Large intestine (tissue), 3 donors: ENCODE measurements at regions not wholly inside any gene's neighbourhood (a gene's known extent, or its start where the extent isn't known, plus 50 kb on each side); places are given as distances from the start of the nearest gene placed in this dataset.

Experiments
- DNase-seq, 2 donors: peaks; one replicate each; pipeline versions ENCODE4 v3.0.0 to v3.0.0-alpha.2; 2013
- H3K27ac ChIP-seq: one replicate; pipeline ENCODE4 v1.5.1; 2013; ENCODE audit warnings: low read length
- H3K27me3 ChIP-seq: 2 replicates; pipeline ENCODE4 v1.6.1; 2013; ENCODE audit warnings: low read length; ENCODE audit not compliant: control insufficient read depth, insufficient read depth
- H3K36me3 ChIP-seq: 2 replicates; pipeline ENCODE4 v1.6.1; 2013; ENCODE audit warnings: low read length; ENCODE audit not compliant: control insufficient read depth, insufficient read depth
- H3K4me1 ChIP-seq: one replicate; pipeline ENCODE4 v1.6.1; 2013; ENCODE audit warnings: low read length; ENCODE audit not compliant: control insufficient read depth, insufficient read depth
- H3K4me3 ChIP-seq: one replicate; pipeline ENCODE4 v1.5.1; 2013; ENCODE audit warnings: low read length
- H3K9me3 ChIP-seq: one replicate; pipeline ENCODE4 v1.6.1; 2013; ENCODE audit warnings: mild to moderate bottlenecking, low read depth, low read length, moderate library complexity; ENCODE audit not compliant: control insufficient read depth
- WGBS: methylation state at CpG from one replicate; pipeline ENCODE4 v1.1.5; 2013; ENCODE audit warnings: low lambda C conversion rate; ENCODE audit not compliant: insufficient coverage; 5-methylcytosine and 5-hydroxymethylcytosine counted together

DNA sequence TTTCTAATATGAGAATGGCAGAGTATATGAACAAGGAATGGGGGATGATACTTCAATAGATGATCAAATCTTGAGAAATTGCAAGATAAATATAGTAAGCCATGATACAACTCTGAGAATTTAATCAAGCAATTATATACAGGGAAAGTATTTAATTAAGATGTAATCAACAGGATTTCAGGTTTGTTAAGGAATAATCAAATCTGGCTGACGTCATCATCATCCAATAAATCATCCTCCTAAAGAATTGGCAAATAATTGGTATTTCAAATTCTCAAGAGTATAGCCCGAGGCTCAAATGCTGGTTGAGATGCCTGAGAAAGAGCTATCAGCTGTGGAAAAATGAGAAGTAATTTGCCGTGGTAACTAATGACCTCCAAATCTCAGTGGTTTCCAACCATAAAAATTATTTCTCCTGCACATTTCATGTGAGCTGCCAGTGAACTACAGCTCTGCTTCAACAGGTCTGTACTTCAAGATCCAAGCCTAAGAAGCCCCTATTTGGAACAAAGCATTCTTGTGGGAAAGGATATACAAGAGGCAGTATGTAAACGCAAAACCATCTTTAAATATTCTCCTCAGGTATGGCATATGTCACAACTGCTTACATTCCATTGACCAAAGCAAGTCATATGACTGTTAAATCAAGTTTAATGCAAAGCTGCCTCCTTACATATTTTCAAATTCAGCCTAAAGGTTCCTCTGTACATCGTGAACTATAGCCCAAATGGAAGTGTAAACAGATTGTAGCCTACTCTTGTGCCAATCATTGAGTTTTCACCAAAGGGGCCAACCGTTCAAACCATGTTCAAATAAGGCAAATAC is 503.0 kb downstream of the KIF20B start:
- no peak overlapping the region for H3K27ac ChIP-seq
- no peaks in the 10 kb centered on the region for H3K4me1 ChIP-seq
- H3K27me3 ChIP-seq: no peaks in the 10 kb centered on the region
- H3K4me3 ChIP-seq: no peak overlapping the region
- no peak for DNase-seq
- H3K9me3 ChIP-seq: no peaks in the 10 kb centered on the region
- WGBS: 62% methylated on average over 3 of the region's 6 CpGs
- no peaks in the 10 kb centered on the region for H3K36me3 ChIP-seq

DNA sequence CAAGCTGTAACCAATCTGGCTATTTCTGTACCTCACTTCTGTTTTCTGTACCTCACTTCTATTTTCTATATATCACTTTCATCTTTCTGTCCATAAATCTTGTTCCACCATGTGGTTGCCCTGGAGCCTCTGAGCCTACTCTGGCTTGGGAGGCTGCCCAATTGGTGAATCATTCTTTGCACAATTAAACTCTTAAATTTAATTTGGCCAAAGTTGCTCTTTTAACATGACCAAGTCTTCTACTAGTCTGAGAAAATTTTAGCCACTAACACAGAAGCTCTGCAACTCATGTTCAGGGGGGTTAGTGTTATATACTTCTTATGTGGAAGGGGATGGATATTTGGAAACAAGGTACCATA is 503.5 kb downstream of the KIF20B start:
- H3K9me3 ChIP-seq: no peaks in the 10 kb centered on the region

DNA sequence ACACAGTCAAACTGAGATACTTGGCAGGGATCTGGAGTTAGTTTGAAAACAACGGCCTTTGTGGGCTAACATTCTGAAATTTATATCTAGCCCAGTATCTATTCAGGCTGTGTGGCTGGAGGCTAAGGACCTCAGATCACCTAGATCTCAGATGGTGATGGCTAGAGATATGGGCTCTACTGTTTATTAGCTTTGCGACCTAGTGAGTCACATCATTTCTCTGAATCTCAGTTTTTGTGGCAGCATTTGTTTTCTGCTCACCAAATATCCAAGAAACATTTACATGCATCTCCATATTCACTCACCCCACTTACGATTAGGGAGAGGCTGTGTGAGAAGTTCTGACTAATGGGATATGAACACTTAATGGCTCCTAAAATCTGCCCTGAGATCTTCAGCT is 503.9 kb downstream of the KIF20B start:
- Histone ChIP-seq H3K4me1 (no peaks in the 10 kb centered on the region), H3K27ac (no peak overlapping the region), H3K27me3 (no peaks in the 10 kb centered on the region), H3K36me3 (no peaks in the 10 kb centered on the region), H3K9me3 (no peaks in the 10 kb centered on the region), H3K4me3 (no peak overlapping the region)
- no peak for DNase-seq
- no CpG with 5 or more reads among the region's 3 CpGs for WGBS

More for the DNA sequence above, 503.5 kb downstream of the KIF20B start:
- Histone ChIP-seq H3K4me3 (no peak overlapping the region), H3K36me3 (no peaks in the 10 kb centered on the region), H3K4me1 (no peaks in the 10 kb centered on the region), H3K27me3 (no peaks in the 10 kb centered on the region), H3K27ac (no peak overlapping the region)
- no peak for DNase-seq

DNA sequence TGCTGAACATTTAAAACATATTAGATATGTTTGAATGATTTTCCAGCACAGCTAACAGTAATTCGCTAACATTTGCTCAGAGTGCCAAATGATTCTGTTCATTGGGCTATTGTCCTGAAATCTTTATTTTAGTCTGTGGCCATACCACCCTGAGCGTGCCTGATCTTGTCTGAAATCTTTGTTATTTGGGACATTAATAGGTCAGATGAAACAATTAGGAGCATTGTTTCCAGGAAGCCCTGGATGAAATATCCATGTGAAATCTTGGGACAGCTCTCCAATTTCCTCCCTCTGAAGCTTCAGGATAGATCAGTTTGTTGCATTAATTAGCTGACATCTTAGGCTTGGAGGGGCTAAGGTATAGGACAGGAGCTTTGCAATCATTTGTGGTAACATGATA is 512.0 kb downstream of the KIF20B start:
- WGBS: 100% methylated on average over 1 of the region's 2 CpGs
- no peaks in the 10 kb centered on the region for H3K27me3 ChIP-seq
- H3K36me3 ChIP-seq: no peaks in the 10 kb centered on the region
- H3K9me3 ChIP-seq: no peaks in the 10 kb centered on the region
- H3K4me3 ChIP-seq: no peak overlapping the region
- H3K4me1 ChIP-seq: no peaks in the 10 kb centered on the region
- H3K27ac ChIP-seq: no peak overlapping the region
- no peak for DNase-seq

DNA sequence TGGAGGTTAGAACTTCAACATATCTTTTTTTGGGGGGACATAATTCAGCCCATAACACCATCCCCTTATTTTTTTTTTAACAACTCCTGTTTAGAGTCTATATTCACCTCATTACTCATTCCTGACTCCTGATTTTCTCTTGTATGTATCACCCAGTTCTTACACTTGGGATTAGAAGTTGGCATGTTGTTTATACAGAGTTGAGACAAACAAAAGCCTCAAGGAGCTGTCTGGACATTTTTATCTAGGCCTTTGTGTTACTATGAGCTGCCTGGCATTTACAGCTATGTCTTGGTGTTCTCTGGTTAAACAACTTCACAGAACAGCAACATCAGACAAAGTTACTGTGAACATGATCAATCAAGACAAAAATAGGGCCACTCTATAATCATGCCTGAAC is 517.5 kb downstream of the KIF20B start:
- no peaks in the 10 kb centered on the region for H3K4me1 ChIP-seq
- H3K9me3 ChIP-seq: no peaks in the 10 kb centered on the region
- no peaks in the 10 kb centered on the region for H3K36me3 ChIP-seq
- DNase-seq: no peak
- no peak overlapping the region for H3K4me3 ChIP-seq
- H3K27me3 ChIP-seq: no peaks in the 10 kb centered on the region
- H3K27ac ChIP-seq: no peak overlapping the region

DNA sequence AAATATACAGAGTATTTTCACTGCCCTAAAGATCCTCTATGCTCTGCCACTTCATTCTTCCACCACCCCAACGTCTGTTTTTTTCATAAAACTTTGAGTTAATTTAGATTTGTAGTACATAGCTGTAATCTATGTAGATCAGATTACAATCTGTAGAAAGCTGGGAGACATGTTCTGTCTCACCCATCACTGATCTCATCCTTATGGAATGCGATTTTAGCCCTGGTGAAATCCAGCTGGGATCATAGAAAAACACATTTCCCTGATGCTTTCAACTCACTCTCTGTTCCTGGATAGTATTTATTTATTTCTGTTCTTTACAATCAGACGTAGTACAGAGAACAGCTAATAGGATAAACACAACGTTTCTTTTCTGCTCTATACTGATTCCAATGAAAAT is 521.0 kb downstream of the KIF20B start:
- Histone ChIP-seq H3K27ac (no peak overlapping the region), H3K27me3 (no peaks in the 10 kb centered on the region), H3K36me3 (no peaks in the 10 kb centered on the region), H3K9me3 (no peaks in the 10 kb centered on the region), H3K4me3 (no peak overlapping the region), H3K4me1 (no peaks in the 10 kb centered on the region)
- WGBS: 76% methylated on average over 3 of the region's 4 CpGs
- no peak for DNase-seq

DNA sequence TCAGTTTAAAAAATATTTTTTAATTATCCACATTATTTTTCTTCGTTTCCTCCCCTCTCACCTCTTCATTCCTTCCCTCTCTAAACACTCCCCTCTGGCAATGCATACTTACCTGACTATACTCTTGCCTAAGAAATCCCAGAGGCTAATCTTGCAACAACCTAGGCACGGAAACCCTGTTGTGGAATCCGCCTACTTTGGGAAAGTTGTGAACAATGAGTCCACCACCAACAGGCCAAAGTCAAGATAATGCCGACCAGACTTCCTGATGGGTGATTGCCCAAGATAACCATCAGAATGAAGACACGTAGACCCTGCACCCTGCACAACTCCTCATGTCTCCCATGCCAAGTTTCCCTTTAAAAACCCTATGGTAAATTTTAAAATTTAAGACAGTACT is 521.5 kb downstream of the KIF20B start:
- H3K4me1 ChIP-seq: no peaks in the 10 kb centered on the region
- H3K27ac ChIP-seq: no peak overlapping the region
- DNase-seq: no peak
- no peaks in the 10 kb centered on the region for H3K9me3 ChIP-seq
- WGBS: 71% methylated on average over 1 of the region's 5 CpGs
- no peak overlapping the region for H3K4me3 ChIP-seq
- H3K36me3 ChIP-seq: no peaks in the 10 kb centered on the region
- H3K27me3 ChIP-seq: no peaks in the 10 kb centered on the region

DNA sequence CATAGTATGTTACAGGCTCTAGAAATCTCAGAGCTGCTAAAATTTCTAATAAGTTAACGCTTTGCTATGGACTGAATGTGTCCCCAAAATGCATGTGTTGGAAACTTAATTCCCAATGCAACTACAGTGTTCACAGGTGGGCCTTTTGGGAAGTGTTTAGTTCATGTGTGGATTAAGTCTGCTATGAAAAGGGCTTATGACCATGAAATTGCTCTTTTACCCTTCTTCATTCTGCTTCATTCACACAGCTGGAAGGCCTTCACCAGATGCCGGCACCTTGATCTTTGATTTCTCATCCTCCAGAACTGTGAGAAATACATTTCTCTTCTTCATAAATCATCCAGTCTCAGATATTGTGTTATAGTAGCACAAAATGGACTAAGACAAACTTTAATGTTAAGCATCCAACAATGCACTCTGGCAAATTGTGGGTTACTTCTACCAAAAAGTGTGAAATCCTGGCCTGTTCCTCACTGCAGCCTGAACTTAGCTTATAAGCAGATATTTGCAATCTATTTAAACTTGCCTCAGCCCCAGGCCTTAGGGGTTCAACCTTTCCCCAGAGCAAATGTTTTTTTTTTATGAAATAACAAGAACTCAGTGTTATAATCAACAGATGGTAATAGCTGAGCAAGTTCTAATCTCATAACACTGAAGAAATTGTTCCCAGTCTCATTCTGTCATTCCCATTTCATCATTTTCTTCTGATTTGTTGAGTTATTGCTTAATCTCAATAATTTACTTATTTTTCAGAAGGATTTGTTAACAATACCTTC is 523.6 kb downstream of the KIF20B start:
- Histone ChIP-seq H3K4me3 (no peak overlapping the region), H3K27me3 (no peaks in the 10 kb centered on the region), H3K36me3 (no peaks in the 10 kb centered on the region), H3K9me3 (no peaks in the 10 kb centered on the region), H3K4me1 (no peaks in the 10 kb centered on the region), H3K27ac (no peak overlapping the region)
- no CpG with 5 or more reads among the region's 2 CpGs for WGBS
- DNase-seq: no peak

DNA sequence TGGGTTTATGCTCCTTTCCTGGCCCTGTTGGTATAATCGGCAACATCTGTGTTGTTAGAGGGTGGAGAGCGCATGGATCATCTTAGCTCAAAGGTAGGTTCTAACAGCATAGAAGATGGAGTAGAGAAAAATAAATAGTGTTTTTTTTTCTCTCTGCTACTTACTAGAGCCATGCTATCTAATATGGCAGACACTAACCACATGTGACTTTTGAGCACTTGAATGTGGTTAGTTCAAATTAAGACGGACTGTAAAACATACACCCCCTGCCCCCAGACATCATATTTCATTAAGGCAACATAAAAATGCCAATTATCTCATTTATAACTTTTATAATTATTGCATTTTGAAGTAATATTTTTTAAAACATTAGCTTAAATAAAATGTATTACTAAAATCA is 525.1 kb downstream of the KIF20B start:
- 90% methylated on average over 2 of the region's 3 CpGs for WGBS

DNA sequence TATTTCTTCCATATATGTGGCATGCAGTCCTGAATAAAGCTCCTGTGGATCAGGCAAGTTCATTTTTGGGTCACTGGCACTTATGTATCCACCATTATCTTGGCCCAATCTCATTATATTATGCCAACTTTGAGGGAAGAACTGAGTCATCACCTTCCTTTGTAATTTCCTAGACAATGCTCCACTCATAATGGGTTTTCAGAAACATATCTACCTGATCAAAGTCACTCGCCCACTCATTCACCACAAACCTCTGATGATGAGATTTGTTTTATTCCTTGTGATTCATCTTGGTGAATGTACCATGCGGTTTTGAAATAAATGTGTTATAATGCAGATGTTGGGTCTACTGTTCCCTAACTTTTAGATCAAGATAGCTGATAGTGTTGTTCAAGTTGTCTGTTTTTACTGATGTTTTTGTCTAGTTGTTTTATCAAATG is 525.8 kb downstream of the KIF20B start:
- Histone ChIP-seq H3K4me3 (no peak overlapping the region), H3K36me3 (no peaks in the 10 kb centered on the region), H3K4me1 (no peaks in the 10 kb centered on the region), H3K27ac (no peak overlapping the region), H3K27me3 (no peaks in the 10 kb centered on the region), H3K9me3 (no peaks in the 10 kb centered on the region)
- WGBS: 100% methylated on average over 1 of the region's 2 CpGs
- no peak for DNase-seq

More for the DNA sequence above, 525.1 kb downstream of the KIF20B start:
- Histone ChIP-seq H3K27me3 (no peaks in the 10 kb centered on the region), H3K36me3 (no peaks in the 10 kb centered on the region), H3K9me3 (no peaks in the 10 kb centered on the region), H3K4me3 (no peak overlapping the region), H3K4me1 (no peaks in the 10 kb centered on the region), H3K27ac (no peak overlapping the region)
- no peak for DNase-seq

DNA sequence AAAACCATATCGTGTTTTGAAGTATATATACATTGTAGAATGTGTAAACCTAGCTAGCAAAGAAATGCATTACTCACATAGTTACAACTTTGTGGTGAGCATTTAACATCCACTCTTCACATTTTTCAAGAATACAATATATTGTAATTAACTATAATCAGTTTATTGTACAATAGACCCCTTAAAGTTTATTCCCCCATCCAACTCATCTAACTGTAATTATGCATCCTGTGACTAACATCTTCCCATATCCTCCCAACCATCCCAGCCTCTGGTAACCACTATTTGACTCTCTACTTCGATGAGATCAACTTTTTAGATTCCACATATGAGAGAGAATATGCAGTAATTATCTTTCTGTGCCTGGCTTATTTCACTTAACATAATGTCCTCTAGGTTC is 526.4 kb downstream of the KIF20B start:
- Histone ChIP-seq H3K27me3 (no peaks in the 10 kb centered on the region), H3K4me3 (no peak overlapping the region), H3K36me3 (no peaks in the 10 kb centered on the region), H3K27ac (no peak overlapping the region), H3K9me3 (no peaks in the 10 kb centered on the region), H3K4me1 (no peaks in the 10 kb centered on the region)
- DNase-seq: no peak
- no CpG with 5 or more reads among the region's 2 CpGs for WGBS
